Activated CD4-positive, alpha-beta T cell treated with anti-CD3 and anti-CD28 coated beads for 1 hour (primary cell): ENCODE measurements at regions not wholly inside any gene's neighbourhood (a gene's known extent, or its start where the extent isn't known, plus 50 kb on each side); places are given as distances from the start of the nearest gene placed in this dataset.

Experiments used
- DNase-seq: peaks from one replicate; pipeline ENCODE4 v3.0.0-alpha.2; 2020

GRCh38 chr2:18243816-18244215 is 316.6 kb downstream of the RDH14 start:
- DNase-seq: no peak

GRCh38 chr2:18242716-18243115 is 317.7 kb downstream of the RDH14 start:
- DNase-seq: no peak

- no peak for DNase-seq
These were observed 322.2 kb downstream of the RDH14 start for GRCh38 chr2:18238209-18238608.

- DNase-seq: no peak
These were observed 323.2 kb downstream of the RDH14 start for GRCh38 chr2:18237298-18237697.

GRCh38 chr2:18232731-18233438 is 327.6 kb downstream of the RDH14 start:
- DNase-seq: no peak

- no peak for DNase-seq
These were observed 329.8 kb downstream of the RDH14 start for GRCh38 chr2:18230668-18231067.

GRCh38 chr2:18219676-18220075 is 340.8 kb downstream of the RDH14 start:
- DNase-seq: no peak

GRCh38 chr2:18218160-18218933 is 339.9 kb downstream of the KCNS3 start:
- no peak for DNase-seq

GRCh38 chr2:18214936-18215335 is 336.5 kb downstream of the KCNS3 start:
- DNase-seq: no peak

GRCh38 chr2:18213986-18214385 is 335.5 kb downstream of the KCNS3 start:
- no peak for DNase-seq

- DNase-seq: no peak
These were observed 331.6 kb downstream of the KCNS3 start for GRCh38 chr2:18209934-18210639.

GRCh38 chr2:18208956-18209355 is 330.5 kb downstream of the KCNS3 start:
- no peak for DNase-seq

GRCh38 chr2:18200771-18201170 is 322.3 kb downstream of the KCNS3 start:
- no peak for DNase-seq

- no peak for DNase-seq
These were observed 320.2 kb downstream of the KCNS3 start for GRCh38 chr2:18198677-18199076.

GRCh38 chr2:18194161-18194560 is 315.7 kb downstream of the KCNS3 start:
- DNase-seq: no peak

- DNase-seq: no peak
These were observed 308.5 kb downstream of the KCNS3 start for GRCh38 chr2:18186816-18187613.

GRCh38 chr2:18182861-18183260 is 304.4 kb downstream of the KCNS3 start:
- no peak for DNase-seq

- DNase-seq: no peak
These were observed 302.4 kb downstream of the KCNS3 start for GRCh38 chr2:18180912-18181311.

- no peak for DNase-seq
These were observed 301.7 kb downstream of the KCNS3 start for GRCh38 chr2:18180031-18180610.

GRCh38 chr2:18178736-18179349 is 300.4 kb downstream of the KCNS3 start:
- DNase-seq: no peak

GRCh38 chr2:18176679-18177215 is 298.3 kb downstream of the KCNS3 start:
- no peak for DNase-seq

- no peak for DNase-seq
These were observed 294.1 kb downstream of the KCNS3 start for GRCh38 chr2:18172607-18173006.
